IMR-90 (cell line): ENCODE measurements at regions not wholly inside any gene's neighbourhood (a gene's known extent, or its start where the extent isn't known, plus 50 kb on each side); places are given as distances from the start of the nearest gene placed in this dataset.

Source experiments
- ATAC-seq: fragments of 200-7000 bp; cut with Tn5 transposase; 2 replicates; pipeline ENCODE4 v1.9.1; 2020; ENCODE audit warnings: low read depth, mild to moderate bottlenecking, moderate library complexity
- BruUV-seq: library from RNA; stranded (reverse); fragments of 400-500 nt; replicated peaks from 2 replicates; lab custom pipeline; 2021; lab: Mats Ljungman, UMichigan
- CTCF ChIA-PET: fragments of 300-600 bp; formaldehyde crosslinking; extraction: SDS; loops from one replicate; lab custom pipeline; 2021; ENCODE audit warnings: antibody characterized with exemption; lab: Yijun Ruan, JAX
- POLR2A ChIA-PET: fragments of 300-600 bp; sonication (Branson Sonifier 250); formaldehyde crosslinking; loops from one replicate; lab custom pipeline; 2022; ENCODE audit warnings: antibody characterized with exemption; ENCODE audit not compliant: unreplicated experiment; lab: Charles Lee
- DNase-seq: peaks from one replicate; pipeline ENCODE4 v3.0.0; 2013
- H2AFZ ChIP-seq: replicated peaks from 2 replicates; pipeline ENCODE3; 2013; ENCODE audit warnings: low read length, mild to moderate bottlenecking; ENCODE audit not compliant: poor library complexity
- H2AK5ac ChIP-seq: 2 replicates; pipeline ENCODE4 v1.6.1; 2013; ENCODE audit warnings: low read depth, low read length, inconsistent platforms
- H2AK9ac ChIP-seq: replicated peaks from 2 replicates; pipeline ENCODE3; 2013; ENCODE audit warnings: mild to moderate bottlenecking, low read depth, low read length, moderate library complexity; ENCODE audit not compliant: poor library complexity
- H2BK120ac ChIP-seq: 2 replicates; pipeline ENCODE4 v1.6.1; 2013; ENCODE audit warnings: low read depth, low read length, inconsistent platforms
- H2BK15ac ChIP-seq: 3 replicates; pipeline ENCODE4 v1.6.1; 2013; ENCODE audit warnings: low read depth, low read length, inconsistent platforms
- H2BK20ac ChIP-seq: 2 replicates; pipeline ENCODE4 v1.6.1; 2013; ENCODE audit warnings: low read depth, mild to moderate bottlenecking, inconsistent platforms, low read length, moderate library complexity
- H2BK5ac ChIP-seq: 2 replicates; pipeline ENCODE4 v1.6.1; 2013; ENCODE audit warnings: mild to moderate bottlenecking, low read depth, low read length, inconsistent platforms; ENCODE audit not compliant: poor library complexity, severe bottlenecking
- H3K14ac ChIP-seq: replicated peaks from 2 replicates; pipeline ENCODE4 v1.6.1; 2013; ENCODE audit warnings: low read depth, low read length, inconsistent platforms
- H3K18ac ChIP-seq: 2 replicates; pipeline ENCODE4 v1.6.1; 2013; ENCODE audit warnings: low read depth, low read length, control low read depth
- H3K23ac ChIP-seq: 2 replicates; pipeline ENCODE4 v1.6.1; 2013; ENCODE audit warnings: low read depth, low read length, inconsistent platforms
- H3K27ac ChIP-seq: 2 replicates; pipeline ENCODE4 v1.5.1; 2013; ENCODE audit warnings: mild to moderate bottlenecking, control low read depth, low read length; ENCODE audit not compliant: insufficient read depth
- H3K27me3 ChIP-seq: 2 replicates; pipeline ENCODE4 v1.6.1; 2013; ENCODE audit warnings: low read length; ENCODE audit not compliant: control insufficient read depth, insufficient read depth
- H3K36me3 ChIP-seq: 2 replicates; pipeline ENCODE4 v1.6.1; 2013; ENCODE audit warnings: low read length, mixed read lengths; ENCODE audit not compliant: control insufficient read depth, insufficient read depth
- H3K4ac ChIP-seq: 2 replicates; pipeline ENCODE4 v1.6.1; 2013; ENCODE audit warnings: low read depth, low read length, inconsistent platforms
- H3K4me1 ChIP-seq: 2 replicates; pipeline ENCODE4 v1.6.1; 2013; ENCODE audit warnings: low read length, mixed read lengths; ENCODE audit not compliant: control insufficient read depth, insufficient read depth
- H3K4me2 ChIP-seq: 2 replicates; pipeline ENCODE4 v1.6.1; 2013; ENCODE audit warnings: low read depth, mild to moderate bottlenecking, control low read depth, low read length, moderate library complexity
- H3K4me3 ChIP-seq: 2 replicates; pipeline ENCODE4 v1.5.1; 2013; ENCODE audit warnings: low read depth, mild to moderate bottlenecking, control low read depth, low read length, moderate library complexity; ENCODE audit not compliant: insufficient read depth
- H3K56ac ChIP-seq: 2 replicates; pipeline ENCODE4 v1.6.1; 2013; ENCODE audit warnings: low read length, inconsistent platforms; ENCODE audit not compliant: insufficient read depth; ENCODE audit errors: extremely low read depth
- H3K79me1 ChIP-seq, 2 experiments: 2 replicates each; pipeline ENCODE4 v1.6.1; 2013; ENCODE audit warnings: low read length in 2 of 2, inconsistent platforms in 1 of 2, low read depth in 1 of 2
- H3K9ac ChIP-seq: 2 replicates; pipeline ENCODE4 v1.6.1; 2013; ENCODE audit warnings: low read depth, low read length, control low read depth
- H3K9me1 ChIP-seq: 2 replicates; pipeline ENCODE4 v1.6.1; 2013; ENCODE audit warnings: low read length, inconsistent platforms; ENCODE audit not compliant: insufficient read depth
- H3K9me3 ChIP-seq: 2 replicates; pipeline ENCODE4 v1.6.1; 2013; ENCODE audit warnings: low read length; ENCODE audit not compliant: control insufficient read depth, insufficient read depth
- H4K20me1 ChIP-seq: 2 replicates; pipeline ENCODE4 v1.6.1; 2013; ENCODE audit warnings: low read length, inconsistent platforms; ENCODE audit not compliant: insufficient read depth
- H4K5ac ChIP-seq: 2 replicates; pipeline ENCODE4 v1.6.1; 2013; ENCODE audit warnings: mild to moderate bottlenecking, low read depth, low read length, control low read depth
- H4K8ac ChIP-seq, 2 experiments: 2 replicates each; pipeline ENCODE4 v1.6.1; 2013; ENCODE audit warnings: low read depth in 2 of 2, low read length in 2 of 2, control low read depth in 1 of 2, inconsistent platforms in 1 of 2
- H4K91ac ChIP-seq: 2 replicates; pipeline ENCODE4 v1.6.1; 2013; ENCODE audit warnings: low read depth, low read length, inconsistent platforms; ENCODE audit not compliant: insufficient read depth
- BHLHE40 ChIP-seq: fragments of 150-350 bp; IDR thresholded peaks from 2 replicates; pipeline ENCODE4 v1.6.1; 2016; ENCODE audit warnings: mild to moderate bottlenecking, low read depth, low read length
- CEBPB ChIP-seq: IDR thresholded peaks from 2 replicates; pipeline ENCODE4 v1.6.1; 2012; ENCODE audit warnings: low read depth, low read length, improper control_type of control experiment
- CHD1 ChIP-seq: IDR thresholded peaks from 2 replicates; pipeline ENCODE4 v1.6.1; 2012; ENCODE audit warnings: low read depth, low read length, improper control_type of control experiment
- CTCF ChIP-seq: conservative IDR thresholded peaks from 2 replicates; pipeline ENCODE4 v1.5.1; 2012; ENCODE audit warnings: mild to moderate bottlenecking, low read depth, low read length, improper control_type of control experiment
- FOS ChIP-seq: fragments of 150-350 bp; IDR thresholded peaks from 2 replicates; pipeline ENCODE4 v1.6.1; 2016; ENCODE audit warnings: low read depth, low read length
- MAFK ChIP-seq: IDR thresholded peaks from 2 replicates; pipeline ENCODE4 v1.6.1; 2012; ENCODE audit warnings: low read depth, low read length, improper control_type of control experiment
- MAZ ChIP-seq: IDR thresholded peaks from 2 replicates; pipeline ENCODE4 v1.6.1; 2012; ENCODE audit warnings: low read depth, mild to moderate bottlenecking, low read length, improper control_type of control experiment, moderate library complexity, borderline replicate concordance
- MXI1 ChIP-seq: IDR thresholded peaks from 2 replicates; pipeline ENCODE4 v1.6.1; 2012; ENCODE audit warnings: low read depth, mild to moderate bottlenecking, low read length, moderate library complexity, borderline replicate concordance
- NFE2L2 ChIP-seq: fragments of 150-350 bp; IDR thresholded peaks from 2 replicates; pipeline ENCODE4 v1.6.1; 2016; ENCODE audit warnings: low read depth, mild to moderate bottlenecking, low read length
- POLR2A ChIP-seq: IDR thresholded peaks from 2 replicates; pipeline ENCODE4 v1.6.1; 2012; ENCODE audit warnings: mild to moderate bottlenecking, low read depth, low read length
- RAD21 ChIP-seq: IDR thresholded peaks from 2 replicates; pipeline ENCODE4 v1.6.1; 2012; ENCODE audit warnings: low read length, improper control_type of control experiment
- RCOR1 ChIP-seq: IDR thresholded peaks from 2 replicates; pipeline ENCODE4 v1.6.1; 2012; ENCODE audit warnings: mild to moderate bottlenecking, low read length, improper control_type of control experiment; ENCODE audit not compliant: insufficient replicate concordance
- RFX5 ChIP-seq: IDR thresholded peaks from 2 replicates; pipeline ENCODE4 v1.8.0; 2012; ENCODE audit warnings: low read depth, mild to moderate bottlenecking, low read length, moderate library complexity
- SMC3 ChIP-seq: fragments of 150-350 bp; IDR thresholded peaks from 2 replicates; pipeline ENCODE4 v1.6.1; 2016; ENCODE audit warnings: low read depth, mild to moderate bottlenecking, antibody characterized with exemption, low read length, moderate library complexity
- USF2 ChIP-seq: fragments of 150-350 bp; IDR thresholded peaks from 2 replicates; pipeline ENCODE4 v1.6.1; 2017; ENCODE audit warnings: mild to moderate bottlenecking, antibody characterized with exemption, low read length, low read depth
- WGBS, 2 experiments: methylation state at CpG; one replicate each; pipeline versions ENCODE4 v1.1.5 to v1.1.7; 2013; ENCODE audit warnings: missing lambda C conversion rate in 2 of 2; ENCODE audit not compliant: insufficient read length in 1 of 2; ENCODE audit errors: extremely low coverage in 2 of 2; 5-methylcytosine and 5-hydroxymethylcytosine counted together
- dilution Hi-C: fragments of 300-500 bp; cut with HindIII; formaldehyde crosslinking; loops from one replicate; pipeline ENCODE4 v1.14.3; 2018; ENCODE audit warnings: low sequenced_read_pairs; ENCODE audit not compliant: unreplicated experiment
- in situ Hi-C: fragments of 300-500 bp; cut with MboI; formaldehyde crosslinking; loops from 3 replicates; pipeline ENCODE4 v1.14.3; 2019; ENCODE audit warnings: low sequenced_read_pairs, inconsistent platforms, mixed read lengths
- intact Hi-C: fragments of 100-400 bp; cut with micrococcal nuclease; formaldehyde crosslinking; loops from 2 replicates; pipeline ENCODE4 v1.10.0; 2022
- TF ChIP-seq, protein P1 (sequence below): fragments of 150-350 bp; IDR thresholded peaks from 2 replicates; pipeline ENCODE4 v1.6.1; 2016; ENCODE audit warnings: low read depth, mild to moderate bottlenecking, low read length, moderate library complexity, borderline replicate concordance

GRCh38 chr11:134733646-134734045 lies 321.6 kb upstream of the B3GAT1 start:
- WGBS, 2 experiments, result no CpG with 5 or more reads among the region's 9 CpGs
- in situ Hi-C loops (no loop called here), intact Hi-C loops (no loop called here), dilution Hi-C loops (no loop called here)
- Histone ChIP-seq H3K18ac (no peak overlapping the region), H2BK15ac (no peak overlapping the region), H4K5ac (no peak overlapping the region; the same call in 1 of the 2 replicates), H2BK5ac (no peak overlapping the region), H2AFZ (no peak overlapping the region), H3K9ac (no peak overlapping the region), H3K4me1 (no peaks in the 10 kb centered on the region), H4K20me1 (no peaks in the 10 kb centered on the region), H3K27me3 (no peaks in the 10 kb centered on the region), H4K8ac (no peak overlapping the region), H3K9me3 (peaks cover 38% of the 10 kb centered on the region), H3K56ac (no peak overlapping the region), H3K9me1 (no peaks in the 10 kb centered on the region), H2BK20ac (no peak overlapping the region), H3K36me3 (no peaks in the 10 kb centered on the region), H3K4me2 (no peak overlapping the region), H2BK120ac (no peak overlapping the region), H3K4me3 (no peak overlapping the region), H3K4ac (no peak overlapping the region), H3K79me1 (no peaks in the 10 kb centered on the region), H4K91ac (no peak overlapping the region), H3K27ac (no peak overlapping the region), H3K14ac (no peak overlapping the region), H2AK5ac (no peak overlapping the region), H3K23ac (no peak overlapping the region), H2AK9ac (no peak overlapping the region)
- ChIA-PET POLR2A (no interaction called here), CTCF (no interaction called here)
- TF ChIP-seq, protein P1, sequence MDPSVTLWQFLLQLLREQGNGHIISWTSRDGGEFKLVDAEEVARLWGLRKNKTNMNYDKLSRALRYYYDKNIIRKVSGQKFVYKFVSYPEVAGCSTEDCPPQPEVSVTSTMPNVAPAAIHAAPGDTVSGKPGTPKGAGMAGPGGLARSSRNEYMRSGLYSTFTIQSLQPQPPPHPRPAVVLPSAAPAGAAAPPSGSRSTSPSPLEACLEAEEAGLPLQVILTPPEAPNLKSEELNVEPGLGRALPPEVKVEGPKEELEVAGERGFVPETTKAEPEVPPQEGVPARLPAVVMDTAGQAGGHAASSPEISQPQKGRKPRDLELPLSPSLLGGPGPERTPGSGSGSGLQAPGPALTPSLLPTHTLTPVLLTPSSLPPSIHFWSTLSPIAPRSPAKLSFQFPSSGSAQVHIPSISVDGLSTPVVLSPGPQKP, result no peak
- no peak for TF ChIP-seq FOS
- TF ChIP-seq CEBPB, result no peak
- no peak for TF ChIP-seq POLR2A
- TF ChIP-seq NFE2L2, result no peak
- TF ChIP-seq RCOR1, result no peak
- TF ChIP-seq MAZ, result no peak
- no peak for TF ChIP-seq CHD1
- TF ChIP-seq CTCF, result no peak
- no peak for TF ChIP-seq MAFK
- no peak for TF ChIP-seq RFX5
- no peak for TF ChIP-seq BHLHE40
- no peak for TF ChIP-seq SMC3
- no peak for TF ChIP-seq RAD21
- TF ChIP-seq MXI1, result no peak
- TF ChIP-seq USF2, result no peak
- no peak for DNase-seq
- BruUV-seq, result no TSS peak
- ATAC-seq, result no peak
